ENCODE measurements at regions not wholly inside any gene's neighbourhood (a gene's known extent, or its start where the extent isn't known, plus 50 kb on each side); places are given as distances from the start of the nearest gene placed in this dataset.

DNA sequence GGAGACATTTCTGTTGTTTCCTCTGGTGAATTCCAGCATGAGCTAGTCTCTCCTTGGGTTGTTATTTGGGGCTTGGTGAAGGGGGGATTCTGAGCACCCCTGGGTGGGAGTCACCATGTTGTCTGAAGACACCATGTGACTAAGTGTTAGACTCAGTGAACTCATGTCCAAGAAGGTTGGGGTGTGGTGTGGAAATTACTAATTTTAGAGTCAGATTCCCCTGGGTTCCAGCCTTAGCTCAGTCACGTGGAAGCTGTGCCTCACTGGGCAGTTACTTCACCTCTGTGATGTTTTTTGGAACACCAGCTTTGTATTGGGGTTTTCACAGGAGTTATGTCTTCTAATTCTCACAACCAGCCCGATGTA, 171.5 kb downstream of the RPLP1 start:
- TF ChIP-seq, protein P1, sequence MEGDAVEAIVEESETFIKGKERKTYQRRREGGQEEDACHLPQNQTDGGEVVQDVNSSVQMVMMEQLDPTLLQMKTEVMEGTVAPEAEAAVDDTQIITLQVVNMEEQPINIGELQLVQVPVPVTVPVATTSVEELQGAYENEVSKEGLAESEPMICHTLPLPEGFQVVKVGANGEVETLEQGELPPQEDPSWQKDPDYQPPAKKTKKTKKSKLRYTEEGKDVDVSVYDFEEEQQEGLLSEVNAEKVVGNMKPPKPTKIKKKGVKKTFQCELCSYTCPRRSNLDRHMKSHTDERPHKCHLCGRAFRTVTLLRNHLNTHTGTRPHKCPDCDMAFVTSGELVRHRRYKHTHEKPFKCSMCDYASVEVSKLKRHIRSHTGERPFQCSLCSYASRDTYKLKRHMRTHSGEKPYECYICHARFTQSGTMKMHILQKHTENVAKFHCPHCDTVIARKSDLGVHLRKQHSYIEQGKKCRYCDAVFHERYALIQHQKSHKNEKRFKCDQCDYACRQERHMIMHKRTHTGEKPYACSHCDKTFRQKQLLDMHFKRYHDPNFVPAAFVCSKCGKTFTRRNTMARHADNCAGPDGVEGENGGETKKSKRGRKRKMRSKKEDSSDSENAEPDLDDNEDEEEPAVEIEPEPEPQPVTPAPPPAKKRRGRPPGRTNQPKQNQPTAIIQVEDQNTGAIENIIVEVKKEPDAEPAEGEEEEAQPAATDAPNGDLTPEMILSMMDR (conservative IDR thresholded peaks at IDR 0.05; ENCODE audit: low read length) = no peak
- TF ChIP-seq EZH2phosphoT487 (IDR thresholded peaks at IDR 0.05; ENCODE audit: borderline replicate concordance) = no peak

Measured in Loucy (cell line).